HepG2 (cell line): ENCODE measurements at regions not wholly inside any gene's neighbourhood (a gene's known extent, or its start where the extent isn't known, plus 50 kb on each side); places are given as distances from the start of the nearest gene placed in this dataset.

Experiments
- CBX5 ChIP-seq: sonication (generic); formaldehyde crosslinking; IDR thresholded peaks from 2 replicates; pipeline ENCODE4 v1.4.0; 2020; ENCODE audit warnings: missing genetic modification reagents, borderline replicate concordance
- ELF3 ChIP-seq: IDR thresholded peaks from 2 replicates; pipeline ENCODE4 v1.6.1; 2016; ENCODE audit warnings: missing genetic modification reagents, missing compliant biosample characterization
- FOXP1 ChIP-seq, 2 experiments: fragments of 450-650 bp in 1 of 2; IDR thresholded peaks; 2 replicates each; pipeline ENCODE4 v1.6.1; 2017 to 2018; ENCODE audit warnings: antibody characterized with exemption in 1 of 2
- HOXA7 ChIP-seq: sonication (generic); formaldehyde crosslinking; IDR thresholded peaks from 2 replicates; pipeline ENCODE4 v1.8.1; 2022; ENCODE audit warnings: mild to moderate bottlenecking, missing genetic modification reagents, moderate library complexity
- PAX8 ChIP-seq: sonication (generic); formaldehyde crosslinking; IDR thresholded peaks from 2 replicates; pipeline ENCODE4 v1.8.0; 2022; ENCODE audit warnings: mild to moderate bottlenecking, missing genetic modification reagents, borderline replicate concordance
- SIN3A ChIP-seq: IDR thresholded peaks from 2 replicates; pipeline ENCODE4 v1.6.1; 2011; ENCODE audit warnings: low read depth, mild to moderate bottlenecking, control low read depth, low read length, borderline replicate concordance
- ZNF230 ChIP-seq: sonication (generic); formaldehyde crosslinking; IDR thresholded peaks from 2 replicates; pipeline ENCODE4 v1.4.0; 2020; ENCODE audit warnings: mild to moderate bottlenecking, missing genetic modification reagents
- ZNF572 ChIP-seq: sonication (generic); formaldehyde crosslinking; IDR thresholded peaks from 2 replicates; pipeline ENCODE4 v1.5.1; 2020; ENCODE audit warnings: mild to moderate bottlenecking, missing genetic modification reagents
- ZNF792 ChIP-seq: IDR thresholded peaks from 2 replicates; pipeline ENCODE4 v1.6.1; 2016
- TF ChIP-seq, protein P1 (sequence below): sonication (generic); formaldehyde crosslinking; IDR thresholded peaks from 2 replicates; pipeline ENCODE4 v1.4.0; 2020; ENCODE audit warnings: missing genetic modification reagents
- TF ChIP-seq, protein P2 (sequence below): sonication (generic); formaldehyde crosslinking; IDR thresholded peaks from 2 replicates; pipeline ENCODE4 v1.5.0; 2020; ENCODE audit warnings: mild to moderate bottlenecking, missing genetic modification reagents
- TF ChIP-seq, protein P3 (sequence below): sonication (generic); formaldehyde crosslinking; IDR thresholded peaks from 2 replicates; pipeline ENCODE4 v1.4.0; 2020; ENCODE audit warnings: missing genetic modification reagents, mild to moderate bottlenecking, borderline replicate concordance
- TF ChIP-seq, protein P4 (sequence below), 2 experiments: sonication (generic) in 1 of 2; formaldehyde crosslinking in 1 of 2; IDR thresholded peaks; 2 replicates each; pipeline versions ENCODE4 v1.4.0 to v1.6.1; 2018 to 2020; ENCODE audit warnings: missing genetic modification reagents in 2 of 2, borderline replicate concordance in 1 of 2, low read depth in 1 of 2, mild to moderate bottlenecking in 1 of 2, missing biosample characterization in 1 of 2

DNA sequence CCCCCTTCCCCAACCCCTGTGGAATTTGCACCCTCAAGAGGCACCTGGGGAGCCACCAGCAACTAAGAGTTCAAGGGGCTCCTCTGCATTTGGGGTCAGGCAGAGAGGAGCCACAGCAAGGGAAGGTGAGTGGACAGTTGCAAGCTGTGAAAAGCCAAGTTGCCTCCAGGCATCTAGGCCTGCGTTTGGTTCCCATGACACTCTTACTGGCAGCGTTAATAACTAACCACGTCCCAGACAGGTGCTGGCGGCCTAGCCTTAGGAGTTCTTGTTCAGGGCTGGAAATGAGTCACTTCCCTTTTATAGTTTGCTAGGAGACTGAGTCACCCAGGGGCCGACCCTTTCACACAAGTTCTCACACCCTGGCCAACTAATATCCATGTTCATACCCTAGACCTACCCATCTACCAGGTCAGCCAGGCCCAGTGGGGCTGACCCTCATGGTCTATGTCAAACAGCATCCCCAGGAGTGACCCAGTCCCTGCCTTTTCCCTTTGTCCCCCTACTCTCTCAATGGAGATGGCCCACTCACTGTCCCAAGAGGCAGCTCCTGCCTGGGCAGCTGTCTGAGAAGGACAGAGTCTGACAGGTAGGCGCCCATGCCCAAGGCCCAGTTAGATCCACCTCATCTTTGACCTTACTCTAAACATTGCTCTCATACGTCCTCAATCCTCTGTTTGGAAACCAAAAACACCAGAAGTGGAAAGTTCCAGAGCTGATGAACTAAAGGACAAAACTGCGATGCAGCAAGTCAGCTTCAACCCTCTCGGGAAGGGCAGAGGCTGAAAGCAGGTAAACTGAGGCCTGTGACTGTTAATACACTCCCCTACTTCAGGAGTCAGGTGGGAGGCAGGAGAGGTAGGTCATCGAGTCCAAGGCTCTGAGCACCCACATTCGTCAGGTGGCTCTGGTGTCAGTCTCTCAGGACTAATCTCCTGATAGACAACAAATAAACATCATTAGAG is 300.6 kb downstream of the SOX9 start (continued):
- TF ChIP-seq, protein P1, sequence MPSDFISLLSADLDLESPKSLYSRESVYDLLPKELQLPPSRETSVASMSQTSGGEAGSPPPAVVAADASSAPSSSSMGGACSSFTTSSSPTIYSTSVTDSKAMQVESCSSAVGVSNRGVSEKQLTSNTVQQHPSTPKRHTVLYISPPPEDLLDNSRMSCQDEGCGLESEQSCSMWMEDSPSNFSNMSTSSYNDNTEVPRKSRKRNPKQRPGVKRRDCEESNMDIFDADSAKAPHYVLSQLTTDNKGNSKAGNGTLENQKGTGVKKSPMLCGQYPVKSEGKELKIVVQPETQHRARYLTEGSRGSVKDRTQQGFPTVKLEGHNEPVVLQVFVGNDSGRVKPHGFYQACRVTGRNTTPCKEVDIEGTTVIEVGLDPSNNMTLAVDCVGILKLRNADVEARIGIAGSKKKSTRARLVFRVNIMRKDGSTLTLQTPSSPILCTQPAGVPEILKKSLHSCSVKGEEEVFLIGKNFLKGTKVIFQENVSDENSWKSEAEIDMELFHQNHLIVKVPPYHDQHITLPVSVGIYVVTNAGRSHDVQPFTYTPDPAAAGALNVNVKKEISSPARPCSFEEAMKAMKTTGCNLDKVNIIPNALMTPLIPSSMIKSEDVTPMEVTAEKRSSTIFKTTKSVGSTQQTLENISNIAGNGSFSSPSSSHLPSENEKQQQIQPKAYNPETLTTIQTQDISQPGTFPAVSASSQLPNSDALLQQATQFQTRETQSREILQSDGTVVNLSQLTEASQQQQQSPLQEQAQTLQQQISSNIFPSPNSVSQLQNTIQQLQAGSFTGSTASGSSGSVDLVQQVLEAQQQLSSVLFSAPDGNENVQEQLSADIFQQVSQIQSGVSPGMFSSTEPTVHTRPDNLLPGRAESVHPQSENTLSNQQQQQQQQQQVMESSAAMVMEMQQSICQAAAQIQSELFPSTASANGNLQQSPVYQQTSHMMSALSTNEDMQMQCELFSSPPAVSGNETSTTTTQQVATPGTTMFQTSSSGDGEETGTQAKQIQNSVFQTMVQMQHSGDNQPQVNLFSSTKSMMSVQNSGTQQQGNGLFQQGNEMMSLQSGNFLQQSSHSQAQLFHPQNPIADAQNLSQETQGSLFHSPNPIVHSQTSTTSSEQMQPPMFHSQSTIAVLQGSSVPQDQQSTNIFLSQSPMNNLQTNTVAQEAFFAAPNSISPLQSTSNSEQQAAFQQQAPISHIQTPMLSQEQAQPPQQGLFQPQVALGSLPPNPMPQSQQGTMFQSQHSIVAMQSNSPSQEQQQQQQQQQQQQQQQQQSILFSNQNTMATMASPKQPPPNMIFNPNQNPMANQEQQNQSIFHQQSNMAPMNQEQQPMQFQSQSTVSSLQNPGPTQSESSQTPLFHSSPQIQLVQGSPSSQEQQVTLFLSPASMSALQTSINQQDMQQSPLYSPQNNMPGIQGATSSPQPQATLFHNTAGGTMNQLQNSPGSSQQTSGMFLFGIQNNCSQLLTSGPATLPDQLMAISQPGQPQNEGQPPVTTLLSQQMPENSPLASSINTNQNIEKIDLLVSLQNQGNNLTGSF (CRISPR knock-in tag), result no peak; the same call in 1 of the 2 replicates
- TF ChIP-seq, protein P2, sequence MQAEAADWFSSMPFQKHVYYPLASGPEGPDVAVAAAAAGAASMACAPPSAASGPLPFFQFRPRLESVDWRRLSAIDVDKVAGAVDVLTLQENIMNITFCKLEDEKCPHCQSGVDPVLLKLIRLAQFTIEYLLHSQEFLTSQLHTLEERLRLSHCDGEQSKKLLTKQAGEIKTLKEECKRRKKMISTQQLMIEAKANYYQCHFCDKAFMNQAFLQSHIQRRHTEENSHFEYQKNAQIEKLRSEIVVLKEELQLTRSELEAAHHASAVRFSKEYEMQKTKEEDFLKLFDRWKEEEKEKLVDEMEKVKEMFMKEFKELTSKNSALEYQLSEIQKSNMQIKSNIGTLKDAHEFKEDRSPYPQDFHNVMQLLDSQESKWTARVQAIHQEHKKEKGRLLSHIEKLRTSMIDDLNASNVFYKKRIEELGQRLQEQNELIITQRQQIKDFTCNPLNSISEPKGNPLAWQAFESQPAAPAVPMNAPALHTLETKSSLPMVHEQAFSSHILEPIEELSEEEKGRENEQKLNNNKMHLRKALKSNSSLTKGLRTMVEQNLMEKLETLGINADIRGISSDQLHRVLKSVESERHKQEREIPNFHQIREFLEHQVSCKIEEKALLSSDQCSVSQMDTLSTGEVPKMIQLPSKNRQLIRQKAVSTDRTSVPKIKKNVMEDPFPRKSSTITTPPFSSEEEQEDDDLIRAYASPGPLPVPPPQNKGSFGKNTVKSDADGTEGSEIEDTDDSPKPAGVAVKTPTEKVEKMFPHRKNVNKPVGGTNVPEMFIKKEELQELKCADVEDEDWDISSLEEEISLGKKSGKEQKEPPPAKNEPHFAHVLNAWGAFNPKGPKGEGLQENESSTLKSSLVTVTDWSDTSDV, result peak; percentile 55; the same call in 1 of the 2 replicates
- TF ChIP-seq HOXA7 (CRISPR knock-in tag) (no peak), FOXP1 (IDR thresholded peaks at IDR 0.05) (no peak), FOXP1 (CRISPR knock-in tag; IDR thresholded peaks at IDR 0.05) (peak; percentile 59), ELF3 (peak; percentile 91), SIN3A (peak; percentile 86; the same call in 1 of the 2 replicates), CBX5 (CRISPR knock-in tag) (peak; percentile 55), PAX8 (CRISPR knock-in tag) (no peak), ZNF792 (CRISPR knock-in tag) (peak; percentile 99), ZNF572 (CRISPR knock-in tag) (no peak), ZNF230 (CRISPR knock-in tag) (no peak)
- TF ChIP-seq, protein P3, sequence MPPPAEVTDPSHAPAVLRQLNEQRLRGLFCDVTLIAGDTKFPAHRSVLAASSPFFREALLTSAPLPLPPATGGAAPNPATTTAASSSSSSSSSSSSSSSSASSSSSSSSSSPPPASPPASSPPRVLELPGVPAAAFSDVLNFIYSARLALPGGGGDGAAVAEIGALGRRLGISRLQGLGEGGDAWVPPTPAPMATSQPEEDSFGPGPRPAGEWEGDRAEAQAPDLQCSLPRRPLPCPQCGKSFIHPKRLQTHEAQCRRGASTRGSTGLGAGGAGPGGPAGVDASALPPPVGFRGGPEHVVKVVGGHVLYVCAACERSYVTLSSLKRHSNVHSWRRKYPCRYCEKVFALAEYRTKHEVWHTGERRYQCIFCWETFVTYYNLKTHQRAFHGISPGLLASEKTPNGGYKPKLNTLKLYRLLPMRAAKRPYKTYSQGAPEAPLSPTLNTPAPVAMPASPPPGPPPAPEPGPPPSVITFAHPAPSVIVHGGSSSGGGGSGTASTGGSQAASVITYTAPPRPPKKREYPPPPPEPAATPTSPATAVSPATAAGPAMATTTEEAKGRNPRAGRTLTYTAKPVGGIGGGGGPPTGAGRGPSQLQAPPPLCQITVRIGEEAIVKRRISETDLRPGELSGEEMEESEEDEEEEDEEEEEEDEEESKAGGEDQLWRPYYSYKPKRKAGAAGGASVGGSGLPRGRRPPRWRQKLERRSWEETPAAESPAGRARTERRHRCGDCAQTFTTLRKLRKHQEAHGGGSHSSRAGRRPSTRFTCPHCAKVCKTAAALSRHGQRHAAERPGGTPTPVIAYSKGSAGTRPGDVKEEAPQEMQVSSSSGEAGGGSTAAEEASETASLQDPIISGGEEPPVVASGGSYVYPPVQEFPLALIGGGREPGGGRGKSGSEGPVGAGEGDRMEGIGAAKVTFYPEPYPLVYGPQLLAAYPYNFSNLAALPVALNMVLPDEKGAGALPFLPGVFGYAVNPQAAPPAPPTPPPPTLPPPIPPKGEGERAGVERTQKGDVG (CRISPR knock-in tag), result no peak
- TF ChIP-seq, protein P4, sequence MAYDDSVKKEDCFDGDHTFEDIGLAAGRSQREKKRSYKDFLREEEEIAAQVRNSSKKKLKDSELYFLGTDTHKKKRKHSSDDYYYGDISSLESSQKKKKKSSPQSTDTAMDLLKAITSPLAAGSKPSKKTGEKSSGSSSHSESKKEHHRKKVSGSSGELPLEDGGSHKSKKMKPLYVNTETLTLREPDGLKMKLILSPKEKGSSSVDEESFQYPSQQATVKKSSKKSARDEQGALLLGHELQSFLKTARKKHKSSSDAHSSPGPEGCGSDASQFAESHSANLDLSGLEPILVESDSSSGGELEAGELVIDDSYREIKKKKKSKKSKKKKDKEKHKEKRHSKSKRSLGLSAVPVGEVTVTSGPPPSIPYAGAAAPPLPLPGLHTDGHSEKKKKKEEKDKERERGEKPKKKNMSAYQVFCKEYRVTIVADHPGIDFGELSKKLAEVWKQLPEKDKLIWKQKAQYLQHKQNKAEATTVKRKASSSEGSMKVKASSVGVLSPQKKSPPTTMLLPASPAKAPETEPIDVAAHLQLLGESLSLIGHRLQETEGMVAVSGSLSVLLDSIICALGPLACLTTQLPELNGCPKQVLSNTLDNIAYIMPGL (CRISPR knock-in tag; IDR thresholded peaks at IDR 0.05; ENCODE audit: borderline replicate concordance in 1 of 2, low read depth in 1 of 2), result peak; percentile 39 to 74; a peak in 3 of 4 replicates
